ENCODE measurements at regions not wholly inside any gene's neighbourhood (a gene's known extent, or its start where the extent isn't known, plus 50 kb on each side); places are given as distances from the start of the nearest gene placed in this dataset.

- DNase-seq (ENCODE audit: low read depth) = no peak
These were observed 152.5 kb upstream of the POU2AF2 start for GRCh38 chr11:111093061-111093460.

- DNase-seq (ENCODE audit: low read depth) = no peak
These were observed 154.1 kb upstream of the POU2AF2 start for GRCh38 chr11:111091321-111091938.

GRCh38 chr11:111089759-111090158 lies 155.8 kb upstream of the POU2AF2 start:
- no peak for DNase-seq (ENCODE audit: low read depth)

- no peak for DNase-seq (ENCODE audit: low read depth)
These were observed 156.6 kb upstream of the POU2AF2 start for GRCh38 chr11:111088847-111089355.

GRCh38 chr11:111086058-111086457 lies 159.5 kb upstream of the POU2AF2 start:
- no peak for DNase-seq (ENCODE audit: low read depth)

GRCh38 chr11:111082664-111083063 lies 162.9 kb upstream of the POU2AF2 start:
- DNase-seq (ENCODE audit: low read depth) = no peak

GRCh38 chr11:111081021-111081511 lies 164.5 kb upstream of the POU2AF2 start:
- DNase-seq (ENCODE audit: low read depth) = peak; percentile 66

- DNase-seq (ENCODE audit: low read depth) = no peak
These were observed 167.8 kb upstream of the POU2AF2 start for GRCh38 chr11:111077530-111078322.

GRCh38 chr11:111069066-111069465 lies 176.5 kb upstream of the POU2AF2 start:
- DNase-seq (ENCODE audit: low read depth) = peak; percentile 98

GRCh38 chr11:111067994-111068393 lies 177.5 kb upstream of the POU2AF2 start:
- no peak for DNase-seq (ENCODE audit: low read depth)

GRCh38 chr11:111066846-111067245 lies 178.7 kb upstream of the POU2AF2 start:
- DNase-seq (ENCODE audit: low read depth) = no peak

- peak; percentile 82 for DNase-seq (ENCODE audit: low read depth)
These were observed 181.6 kb upstream of the POU2AF2 start for GRCh38 chr11:111063726-111064517.

- no peak for DNase-seq (ENCODE audit: low read depth)
These were observed 183.1 kb upstream of the POU2AF2 start for GRCh38 chr11:111062420-111062819.

GRCh38 chr11:111059726-111060125 lies 185.8 kb upstream of the POU2AF2 start:
- no peak for DNase-seq (ENCODE audit: low read depth)

GRCh38 chr11:111049131-111049530 lies 196.4 kb upstream of the POU2AF2 start:
- no peak for DNase-seq (ENCODE audit: low read depth)

GRCh38 chr11:111047374-111047773 lies 198.2 kb upstream of the POU2AF2 start:
- DNase-seq (ENCODE audit: low read depth) = no peak

- DNase-seq (ENCODE audit: low read depth) = peak; percentile 28
These were observed 199.2 kb upstream of the POU2AF2 start for GRCh38 chr11:111046291-111046690.

- peak; percentile 35 for DNase-seq (ENCODE audit: low read depth)
These were observed 199.7 kb upstream of the POU2AF2 start for GRCh38 chr11:111045874-111046273.

GRCh38 chr11:111045407-111045803 lies 200.1 kb upstream of the POU2AF2 start:
- DNase-seq (ENCODE audit: low read depth) = no peak

- no peak for DNase-seq (ENCODE audit: low read depth)
These were observed 200.6 kb upstream of the POU2AF2 start for GRCh38 chr11:111044751-111045406.

- no peak for DNase-seq (ENCODE audit: low read depth)
These were observed 205.5 kb upstream of the POU2AF2 start for GRCh38 chr11:111039982-111040381.

GRCh38 chr11:111035746-111036145 lies 209.8 kb upstream of the POU2AF2 start:
- DNase-seq (ENCODE audit: low read depth) = no peak

Measured in fibroblast of gingiva (primary cell).